CD4-positive, alpha-beta T cell treated with Interleukin-1 beta for 1 hour (primary cell): ENCODE measurements at regions not wholly inside any gene's neighbourhood (a gene's known extent, or its start where the extent isn't known, plus 50 kb on each side); places are given as distances from the start of the nearest gene placed in this dataset.

ENCODE experiments used
- DNase-seq, 2 donors: peaks; one replicate each; pipeline ENCODE4 v3.0.0-alpha.2; 2020 to 2022

GRCh38 chr2:221204699-221205098 is 367.4 kb downstream of the EPHA4 start:
- no peak for DNase-seq

- DNase-seq: no peak
Observed at GRCh38 chr2:221205103-221205673, 366.9 kb downstream of the EPHA4 start.

GRCh38 chr2:221210686-221211085 is 361.4 kb downstream of the EPHA4 start:
- no peak for DNase-seq

GRCh38 chr2:221211653-221212052 is 360.5 kb downstream of the EPHA4 start:
- no peak for DNase-seq

GRCh38 chr2:221212105-221212504 is 360.0 kb downstream of the EPHA4 start:
- DNase-seq: no peak

GRCh38 chr2:221215487-221215886 is 356.6 kb downstream of the EPHA4 start:
- DNase-seq: no peak

- no peak for DNase-seq
Observed at GRCh38 chr2:221216636-221217035, 355.5 kb downstream of the EPHA4 start.

- DNase-seq: no peak
Observed at GRCh38 chr2:221225752-221226151, 346.4 kb downstream of the EPHA4 start.

- no peak for DNase-seq
Observed at GRCh38 chr2:221228214-221228769, 343.8 kb downstream of the EPHA4 start.

GRCh38 chr2:221229099-221229498 is 343.0 kb downstream of the EPHA4 start:
- no peak for DNase-seq

GRCh38 chr2:221231511-221231910 is 340.6 kb downstream of the EPHA4 start:
- no peak for DNase-seq

GRCh38 chr2:221235941-221236340 is 336.2 kb downstream of the EPHA4 start:
- DNase-seq: no peak

- DNase-seq: no peak
Observed at GRCh38 chr2:221241072-221241471, 331.0 kb downstream of the EPHA4 start.

- no peak for DNase-seq
Observed at GRCh38 chr2:221243771-221244170, 328.3 kb downstream of the EPHA4 start.

GRCh38 chr2:221245045-221245444 is 327.1 kb downstream of the EPHA4 start:
- no peak for DNase-seq

- DNase-seq: no peak
Observed at GRCh38 chr2:221245772-221246171, 326.3 kb downstream of the EPHA4 start.

- no peak for DNase-seq
Observed at GRCh38 chr2:221254299-221254698, 317.8 kb downstream of the EPHA4 start.

- DNase-seq: no peak
Observed at GRCh38 chr2:221255862-221256261, 316.2 kb downstream of the EPHA4 start.

GRCh38 chr2:221258464-221258863 is 313.6 kb downstream of the EPHA4 start:
- DNase-seq: no peak

GRCh38 chr2:221262651-221263050 is 309.5 kb downstream of the EPHA4 start:
- no peak for DNase-seq

- no peak for DNase-seq
Observed at GRCh38 chr2:221263573-221263972, 308.5 kb downstream of the EPHA4 start.

- DNase-seq: no peak
Observed at GRCh38 chr2:221264318-221264717, 307.8 kb downstream of the EPHA4 start.

- DNase-seq: no peak
Observed at GRCh38 chr2:221267773-221268425, 304.2 kb downstream of the EPHA4 start.

- no peak for DNase-seq
Observed at GRCh38 chr2:221268631-221269030, 303.5 kb downstream of the EPHA4 start.

GRCh38 chr2:221270806-221271205 is 301.3 kb downstream of the EPHA4 start:
- no peak for DNase-seq
